ENCODE measurements at regions not wholly inside any gene's neighbourhood (a gene's known extent, or its start where the extent isn't known, plus 50 kb on each side); places are given as distances from the start of the nearest gene placed in this dataset.

GRCh38 chr13:40186041-40186440 lies 480.4 kb downstream of the FOXO1 start:
- H3K4me3 ChIP-seq (ENCODE audit: low read depth, low read length): no peak overlapping the region
- TF ChIP-seq, protein P1, sequence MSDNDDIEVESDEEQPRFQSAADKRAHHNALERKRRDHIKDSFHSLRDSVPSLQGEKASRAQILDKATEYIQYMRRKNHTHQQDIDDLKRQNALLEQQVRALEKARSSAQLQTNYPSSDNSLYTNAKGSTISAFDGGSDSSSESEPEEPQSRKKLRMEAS (IDR thresholded peaks at IDR 0.05; ENCODE audit: low read depth, low read length): no peak
- no peak for TF ChIP-seq MYC (IDR thresholded peaks at IDR 0.05; ENCODE audit: low read depth, low read length)
- no peak for TF ChIP-seq POLR2A (IDR thresholded peaks at IDR 0.05; ENCODE audit: extremely low read depth, insufficient read length)
- TF ChIP-seq CTCF (IDR thresholded peaks at IDR 0.05; ENCODE audit: low read depth, low read length): no peak
- DNase-seq (ENCODE audit: low read depth): no peak

DNA sequence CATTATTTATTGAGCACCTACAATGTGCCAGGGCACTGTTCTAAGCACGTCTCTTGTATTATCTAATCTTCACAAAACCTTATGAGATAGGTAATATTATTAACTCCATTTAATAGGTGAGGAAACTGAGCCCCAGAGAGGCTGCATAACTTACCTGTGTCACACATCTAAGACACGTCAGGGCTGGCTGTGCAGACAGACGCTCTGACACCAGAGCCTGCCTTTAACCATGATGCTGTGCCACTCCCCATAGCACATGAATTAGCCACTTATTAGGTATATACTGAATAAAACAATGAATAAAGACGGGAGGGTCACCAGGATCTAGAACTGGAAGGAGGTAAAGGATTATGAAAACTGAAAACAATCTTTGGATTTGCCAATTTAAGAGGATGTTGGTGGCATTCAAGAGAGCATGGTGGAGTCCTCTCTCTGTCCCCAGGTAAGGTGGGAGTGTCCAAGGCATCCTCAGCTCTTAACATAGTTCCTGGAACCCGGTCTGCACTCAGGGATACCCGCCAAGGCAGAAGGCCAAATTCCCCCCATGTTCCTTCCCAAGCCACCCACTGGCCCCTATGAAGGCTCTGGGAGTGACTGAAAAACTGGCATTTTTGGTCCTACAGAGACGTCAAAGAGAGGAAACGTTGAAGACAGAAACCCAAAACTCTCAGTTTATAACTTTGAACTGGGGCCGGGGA lies 479.7 kb downstream of the FOXO1 start:
- DNase-seq (ENCODE audit: low read depth): no peak
- TF ChIP-seq POLR2A (IDR thresholded peaks at IDR 0.05; ENCODE audit: extremely low read depth, insufficient read length): no peak
- TF ChIP-seq, protein P1 (IDR thresholded peaks at IDR 0.05; ENCODE audit: low read depth, low read length): no peak
- H3K4me3 ChIP-seq (ENCODE audit: low read depth, low read length): no peak overlapping the region

DNA sequence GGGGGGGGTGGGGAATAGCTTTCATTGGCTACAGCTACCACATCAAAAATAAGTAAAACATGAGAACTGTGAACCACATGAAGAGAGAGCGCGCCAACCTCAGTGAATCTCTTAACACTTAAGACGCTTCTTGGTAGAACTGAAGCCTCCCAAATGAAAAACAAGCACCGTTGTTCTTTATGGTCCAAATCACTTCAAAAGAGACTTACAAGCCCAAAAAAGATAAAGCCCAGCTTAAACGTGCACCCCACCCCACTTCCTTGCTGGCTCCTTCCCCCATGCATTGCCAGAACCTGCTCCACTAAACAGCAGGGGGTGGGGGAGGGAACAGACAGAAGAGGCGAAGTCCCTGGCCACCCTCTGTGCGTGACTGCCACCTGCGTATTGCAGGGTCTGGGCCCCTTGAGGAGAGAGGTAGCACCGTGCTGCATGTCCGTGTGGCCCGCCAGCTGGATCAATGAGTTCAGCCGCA lies 479.1 kb downstream of the FOXO1 start:
- no peak overlapping the region for H3K4me3 ChIP-seq (ENCODE audit: low read depth, low read length)
- DNase-seq (ENCODE audit: low read depth): no peak
- TF ChIP-seq POLR2A (IDR thresholded peaks at IDR 0.05; ENCODE audit: extremely low read depth, insufficient read length): no peak
- no peak for TF ChIP-seq CTCF (IDR thresholded peaks at IDR 0.05; ENCODE audit: low read depth, low read length)
- TF ChIP-seq MYC (IDR thresholded peaks at IDR 0.05; ENCODE audit: low read depth, low read length): no peak
- TF ChIP-seq, protein P1 (IDR thresholded peaks at IDR 0.05; ENCODE audit: low read depth, low read length): no peak

DNA sequence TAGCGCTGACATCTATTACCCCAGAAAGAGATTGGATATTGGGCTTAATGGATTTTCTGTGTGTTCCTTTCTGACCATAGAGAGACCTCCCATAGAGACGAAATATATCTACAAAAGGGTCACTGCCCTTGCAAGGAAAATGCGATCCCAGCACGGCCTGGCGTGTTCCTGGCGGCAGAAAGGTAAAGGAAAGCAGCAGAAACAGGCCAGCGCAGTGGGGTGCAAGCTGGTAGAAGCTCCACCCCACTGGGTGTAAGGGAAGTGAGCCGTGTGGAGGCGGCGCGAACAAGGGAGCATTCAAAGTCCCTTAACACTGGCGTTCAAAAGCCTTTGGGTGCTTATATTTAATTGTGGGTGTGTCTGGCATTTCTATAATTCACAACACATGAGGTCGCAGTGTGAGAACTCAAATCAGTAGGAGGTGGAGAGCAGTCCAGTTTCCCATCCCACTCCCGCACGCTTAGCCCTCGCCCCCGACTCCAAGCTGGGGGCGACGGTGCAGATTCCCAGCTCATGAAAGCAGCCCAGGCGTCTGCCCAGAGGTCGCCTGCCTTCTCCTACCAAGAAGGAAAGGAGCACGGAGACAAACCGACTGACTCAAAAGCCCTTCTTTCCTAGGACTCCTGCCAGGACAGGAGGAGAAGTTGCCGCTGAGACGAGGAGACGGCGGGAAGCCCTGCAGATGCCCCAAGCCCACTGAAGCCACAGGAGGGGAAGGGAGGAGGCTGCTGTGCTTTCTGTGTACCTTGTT lies 478.4 kb downstream of the FOXO1 start:
- DNase-seq (ENCODE audit: low read depth): no peak
- TF ChIP-seq POLR2A (IDR thresholded peaks at IDR 0.05; ENCODE audit: extremely low read depth, insufficient read length) (no peak), CTCF (IDR thresholded peaks at IDR 0.05; ENCODE audit: low read depth, low read length) (no peak), MYC (IDR thresholded peaks at IDR 0.05; ENCODE audit: low read depth, low read length) (no peak)
- TF ChIP-seq, protein P1 (IDR thresholded peaks at IDR 0.05; ENCODE audit: low read depth, low read length): no peak
- no peak overlapping the region for H3K4me3 ChIP-seq (ENCODE audit: low read depth, low read length)

GRCh38 chr13:40189426-40189825 lies 477.0 kb downstream of the FOXO1 start:
- H3K4me3 ChIP-seq (ENCODE audit: low read depth, low read length): no peak overlapping the region
- no peak for TF ChIP-seq MYC (IDR thresholded peaks at IDR 0.05; ENCODE audit: low read depth, low read length)
- TF ChIP-seq, protein P1 (IDR thresholded peaks at IDR 0.05; ENCODE audit: low read depth, low read length): no peak
- no peak for TF ChIP-seq CTCF (IDR thresholded peaks at IDR 0.05; ENCODE audit: low read depth, low read length)
- TF ChIP-seq POLR2A (IDR thresholded peaks at IDR 0.05; ENCODE audit: extremely low read depth, insufficient read length): no peak
- no peak for DNase-seq (ENCODE audit: low read depth)

Data from NB4 (cell line).